CD14-positive monocyte (primary cell): ENCODE measurements at regions not wholly inside any gene's neighbourhood (a gene's known extent, or its start where the extent isn't known, plus 50 kb on each side); places are given as distances from the start of the nearest gene placed in this dataset.
"Not testable (repeated sequence)": the region's sequence is repeated elsewhere in the genome, so short reads cannot be mapped to it uniquely, and the experiment has no call there.

Experiments used
- DNase-seq, 3 donors: peaks; one replicate each; pipeline ENCODE4 v3.0.0-alpha.2; 2011 to 2022
- H2AFZ ChIP-seq: 2 replicates; pipeline ENCODE4 v1.6.0; 2012; ENCODE audit warnings: mild to moderate bottlenecking, low read depth, low read length, inconsistent platforms; ENCODE audit not compliant: insufficient read depth, poor library complexity, severe bottlenecking
- H3K27ac ChIP-seq, 2 donors: 1 replicate in 1 of 2; 2 replicates in 1 of 2; pipeline ENCODE4 v1.5.1; 2012 to 2013; ENCODE audit warnings: low read length in 2 of 2, control low read depth in 1 of 2, inconsistent platforms in 1 of 2, low read depth in 1 of 2, mild to moderate bottlenecking in 1 of 2
- H3K27me3 ChIP-seq, 2 donors: one replicate each; pipeline versions ENCODE4 v1.6.0 to v1.6.1; 2011 to 2013; ENCODE audit warnings: low read length in 2 of 2; ENCODE audit not compliant: control insufficient read depth in 2 of 2, insufficient read depth in 2 of 2
- H3K36me3 ChIP-seq, 2 donors: replicated peaks in 1 of 2; 1 replicate in 1 of 2; 2 replicates in 1 of 2; pipeline versions ENCODE4 v1.5.1 to v1.6.1; 2012 to 2013; ENCODE audit warnings: low read length in 2 of 2, control low read depth in 1 of 2, inconsistent platforms in 1 of 2, mild to moderate bottlenecking in 1 of 2; ENCODE audit not compliant: insufficient read depth in 2 of 2, control insufficient read depth in 1 of 2
- H3K4me1 ChIP-seq, 2 donors: 1 replicate in 1 of 2; 2 replicates in 1 of 2; pipeline versions ENCODE4 v1.5.1 to v1.6.1; 2012 to 2013; ENCODE audit warnings: low read length in 2 of 2, control low read depth in 1 of 2, inconsistent platforms in 1 of 2, mild to moderate bottlenecking in 1 of 2, moderate library complexity in 1 of 2; ENCODE audit not compliant: insufficient read depth in 2 of 2, control insufficient read depth in 1 of 2
- H3K4me2 ChIP-seq: replicated peaks from 2 replicates; pipeline ENCODE3; 2012; ENCODE audit warnings: low read length, moderate library complexity, mild to moderate bottlenecking; ENCODE audit not compliant: poor library complexity, severe bottlenecking; ENCODE audit errors: extremely low read depth
- H3K4me3 ChIP-seq, 3 experiments: fragments of 200-600 bp in 1 of 3; sonication (generic) in 1 of 3; replicated peaks in 1 of 3; 1 replicate in 2 of 3; 2 replicates in 1 of 3; pipeline ENCODE4 v1.5.1; 2011 to 2013; ENCODE audit warnings: low read length in 3 of 3, mild to moderate bottlenecking in 3 of 3, control low read depth in 2 of 3, low read depth in 2 of 3, inconsistent platforms in 1 of 3, moderate library complexity in 1 of 3
- H3K79me2 ChIP-seq: 2 replicates; pipeline ENCODE4 v1.6.0; 2012; ENCODE audit warnings: mild to moderate bottlenecking, control low read depth, inconsistent platforms, low read length, moderate library complexity; ENCODE audit not compliant: insufficient read depth
- H3K9ac ChIP-seq: 2 replicates; pipeline ENCODE4 v1.6.0; 2017; ENCODE audit warnings: low read length, mild to moderate bottlenecking; ENCODE audit not compliant: insufficient read depth, poor library complexity, severe bottlenecking
- H3K9me3 ChIP-seq, 2 donors: replicated peaks in 1 of 2; 1 replicate in 1 of 2; 2 replicates in 1 of 2; pipeline versions ENCODE4 v1.5.1 to v1.6.1; 2012 to 2013; ENCODE audit warnings: low read length in 2 of 2, control low read depth in 1 of 2; ENCODE audit not compliant: control insufficient read depth in 1 of 2, insufficient read depth in 1 of 2
- H4K20me1 ChIP-seq: 2 replicates; pipeline ENCODE4 v1.6.0; 2012; ENCODE audit warnings: mild to moderate bottlenecking, low read length, control low read depth, moderate library complexity; ENCODE audit not compliant: insufficient read depth
- H3K27ac Mint-ChIP-seq, 7 donors: one replicate each; pipeline ENCODE4 v1.8.0; 2020; ENCODE audit warnings: mild to moderate bottlenecking in 7 of 7, mixed read lengths in 7 of 7, moderate library complexity in 6 of 7, inconsistent platforms in 2 of 7
- H3K27me3 Mint-ChIP-seq, 3 donors: one replicate each; pipeline ENCODE4 v1.8.0; 2021 to 2022; ENCODE audit warnings: low read depth in 3 of 3, mild to moderate bottlenecking in 3 of 3, mixed read lengths in 3 of 3, moderate library complexity in 3 of 3, inconsistent platforms in 1 of 3
- H3K36me3 Mint-ChIP-seq, 2 donors: one replicate each; pipeline ENCODE4 v1.8.0; 2020; ENCODE audit warnings: mixed read lengths in 2 of 2, inconsistent platforms in 1 of 2, mild to moderate bottlenecking in 1 of 2
- H3K4me1 Mint-ChIP-seq: one replicate; pipeline ENCODE4 v1.8.0; 2020; ENCODE audit warnings: mild to moderate bottlenecking, mixed read lengths
- H3K4me3 Mint-ChIP-seq, 2 donors: one replicate each; pipeline ENCODE4 v1.8.0; 2020; ENCODE audit warnings: mild to moderate bottlenecking in 2 of 2, mixed read lengths in 2 of 2, moderate library complexity in 1 of 2
- H3K9me3 Mint-ChIP-seq, 7 donors: one replicate each; pipeline ENCODE4 v1.8.0; 2020 to 2022; ENCODE audit warnings: mixed read lengths in 7 of 7, mild to moderate bottlenecking in 6 of 7, moderate library complexity in 6 of 7, inconsistent platforms in 2 of 7
- WGBS: methylation state at CpG from one replicate; pipeline ENCODE4 v1.1.5; 2013; ENCODE audit warnings: missing lambda C conversion rate; ENCODE audit not compliant: insufficient coverage; 5-methylcytosine and 5-hydroxymethylcytosine counted together
- intact Hi-C, 2 donors: fragments of 100-400 bp; cut with micrococcal nuclease; formaldehyde crosslinking; loops; one replicate each; pipeline versions ENCODE4 v1.15.0 to v1.15.1; 2023
- TF ChIP-seq, protein P1 (sequence below): fragments of 200-600 bp; IDR thresholded peaks from one replicate; pipeline ENCODE4 v1.8.0; 2022; ENCODE audit warnings: antibody characterized with exemption, mild to moderate bottlenecking

- Histone ChIP-seq H3K9me3 (peaks cover 4 to 17% of the 10 kb centered on the region in 2 donors), H3K27ac (no peak overlapping the region), H3K4me3 (no peak overlapping the region), H3K79me2 (no peaks in the 10 kb centered on the region), H3K36me3 (no peaks in the 10 kb centered on the region), H2AFZ (no peak overlapping the region), H3K4me2 (no peak overlapping the region), H3K27me3 (no peaks in the 10 kb centered on the region), H4K20me1 (no peaks in the 10 kb centered on the region), H3K4me1 (no peaks in the 10 kb centered on the region), H3K9ac (no peak overlapping the region)
- no peak for DNase-seq
- H3K27me3 Mint-ChIP-seq = no peaks in the 10 kb centered on the region
- WGBS = no CpG with 5 or more reads among the region's 2 CpGs
- H3K36me3 Mint-ChIP-seq = no peaks in the 10 kb centered on the region
- H3K4me3 Mint-ChIP-seq = no peak overlapping the region
- intact Hi-C loops = no loop called here
- TF ChIP-seq, protein P1, sequence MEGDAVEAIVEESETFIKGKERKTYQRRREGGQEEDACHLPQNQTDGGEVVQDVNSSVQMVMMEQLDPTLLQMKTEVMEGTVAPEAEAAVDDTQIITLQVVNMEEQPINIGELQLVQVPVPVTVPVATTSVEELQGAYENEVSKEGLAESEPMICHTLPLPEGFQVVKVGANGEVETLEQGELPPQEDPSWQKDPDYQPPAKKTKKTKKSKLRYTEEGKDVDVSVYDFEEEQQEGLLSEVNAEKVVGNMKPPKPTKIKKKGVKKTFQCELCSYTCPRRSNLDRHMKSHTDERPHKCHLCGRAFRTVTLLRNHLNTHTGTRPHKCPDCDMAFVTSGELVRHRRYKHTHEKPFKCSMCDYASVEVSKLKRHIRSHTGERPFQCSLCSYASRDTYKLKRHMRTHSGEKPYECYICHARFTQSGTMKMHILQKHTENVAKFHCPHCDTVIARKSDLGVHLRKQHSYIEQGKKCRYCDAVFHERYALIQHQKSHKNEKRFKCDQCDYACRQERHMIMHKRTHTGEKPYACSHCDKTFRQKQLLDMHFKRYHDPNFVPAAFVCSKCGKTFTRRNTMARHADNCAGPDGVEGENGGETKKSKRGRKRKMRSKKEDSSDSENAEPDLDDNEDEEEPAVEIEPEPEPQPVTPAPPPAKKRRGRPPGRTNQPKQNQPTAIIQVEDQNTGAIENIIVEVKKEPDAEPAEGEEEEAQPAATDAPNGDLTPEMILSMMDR = no peak
- H3K27ac Mint-ChIP-seq = no peak overlapping the region
- peaks cover 0 to 23% (median 10%) of the 10 kb centered on the region in 7 donors for H3K9me3 Mint-ChIP-seq
- no peaks in the 10 kb centered on the region for H3K4me1 Mint-ChIP-seq
These were observed 233.6 kb downstream of the SYT10 start for GRCh38 chr12:33205981-33206380.

DNA sequence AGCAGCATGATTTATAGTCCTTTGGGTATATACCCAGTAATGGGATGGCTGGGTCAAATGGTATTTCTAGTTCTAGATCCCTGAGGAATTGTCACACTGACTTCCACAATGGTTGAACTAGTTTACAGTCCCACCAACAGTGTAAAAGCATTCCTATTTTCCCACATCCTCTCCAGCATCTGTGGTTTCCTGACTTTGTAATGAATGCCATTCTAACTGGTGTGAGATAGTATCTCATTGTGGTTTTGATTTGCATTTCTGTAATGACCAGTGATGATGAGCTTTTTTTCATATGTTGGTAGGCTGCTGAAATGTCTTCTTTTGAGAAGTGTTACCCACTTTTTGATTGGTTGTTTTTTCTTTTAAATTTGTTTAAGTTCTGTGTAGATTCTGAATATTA is 245.2 kb downstream of the SYT10 start:
- peaks cover 10 to 17% of the 10 kb centered on the region in 2 donors for H3K9me3 ChIP-seq
- H3K79me2 ChIP-seq, H3K36me3 Mint-ChIP-seq, H2AFZ ChIP-seq, H3K4me1 ChIP-seq, H4K20me1 ChIP-seq, H3K4me3 Mint-ChIP-seq, DNase-seq, H3K36me3 ChIP-seq, intact Hi-C loops, H3K4me2 ChIP-seq, H3K9ac ChIP-seq, H3K27ac Mint-ChIP-seq, H3K27ac ChIP-seq, H3K27me3 ChIP-seq, H3K4me3 ChIP-seq, H3K4me1 Mint-ChIP-seq, H3K27me3 Mint-ChIP-seq: not testable (repeated sequence)
- H3K9me3 Mint-ChIP-seq = peaks cover 12 to 33% (median 21%) of the 10 kb centered on the region in 7 donors
